Adrenal gland (tissue), 5 donors: ENCODE measurements at regions not wholly inside any gene's neighbourhood (a gene's known extent, or its start where the extent isn't known, plus 50 kb on each side); places are given as distances from the start of the nearest gene placed in this dataset.

Source experiments
- POLR2A ChIP-seq, 2 donors: fragments of 450-650 bp; IDR thresholded peaks; one replicate each; pipeline ENCODE4 v1.6.1; 2017; ENCODE audit warnings: antibody characterized with exemption in 2 of 2, mild to moderate bottlenecking in 2 of 2, moderate library complexity in 1 of 2
- TF ChIP-seq, protein P1 (sequence below), 6 experiments: fragments of 450-650 bp in 4 of 6; fragments of 200-600 bp in 2 of 6; sonication (generic) in 1 of 6; IDR thresholded peaks; 1 replicate in 5 of 6; 2 replicates in 1 of 6; pipeline versions ENCODE4 v1.5.1 to v1.8.0; 2016 to 2021; ENCODE audit warnings: antibody characterized with exemption in 6 of 6, mild to moderate bottlenecking in 2 of 6, moderate library complexity in 1 of 6
- donor health status: DM: no; HTN: no; CAD: no.

DNA sequence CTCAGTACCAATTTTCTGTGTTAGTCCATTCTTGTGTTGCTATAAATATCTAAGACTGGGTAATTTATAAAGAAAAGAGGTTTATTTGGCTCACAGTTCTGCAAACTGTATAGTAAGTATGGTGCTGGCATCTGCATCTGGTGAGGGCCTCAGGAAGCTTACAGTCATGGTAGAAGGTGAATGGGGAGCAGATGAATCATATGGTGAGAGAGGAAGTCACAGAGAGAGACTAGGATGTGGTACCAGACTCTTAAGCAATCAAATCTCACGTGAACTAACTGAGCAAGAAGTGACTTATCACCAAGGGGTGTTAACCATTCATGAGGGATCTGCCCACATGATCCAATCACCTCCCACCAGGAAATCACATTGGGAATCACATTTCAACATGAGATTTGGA lies 60.8 kb upstream of the ZBED5 start:
- TF ChIP-seq, protein P1, sequence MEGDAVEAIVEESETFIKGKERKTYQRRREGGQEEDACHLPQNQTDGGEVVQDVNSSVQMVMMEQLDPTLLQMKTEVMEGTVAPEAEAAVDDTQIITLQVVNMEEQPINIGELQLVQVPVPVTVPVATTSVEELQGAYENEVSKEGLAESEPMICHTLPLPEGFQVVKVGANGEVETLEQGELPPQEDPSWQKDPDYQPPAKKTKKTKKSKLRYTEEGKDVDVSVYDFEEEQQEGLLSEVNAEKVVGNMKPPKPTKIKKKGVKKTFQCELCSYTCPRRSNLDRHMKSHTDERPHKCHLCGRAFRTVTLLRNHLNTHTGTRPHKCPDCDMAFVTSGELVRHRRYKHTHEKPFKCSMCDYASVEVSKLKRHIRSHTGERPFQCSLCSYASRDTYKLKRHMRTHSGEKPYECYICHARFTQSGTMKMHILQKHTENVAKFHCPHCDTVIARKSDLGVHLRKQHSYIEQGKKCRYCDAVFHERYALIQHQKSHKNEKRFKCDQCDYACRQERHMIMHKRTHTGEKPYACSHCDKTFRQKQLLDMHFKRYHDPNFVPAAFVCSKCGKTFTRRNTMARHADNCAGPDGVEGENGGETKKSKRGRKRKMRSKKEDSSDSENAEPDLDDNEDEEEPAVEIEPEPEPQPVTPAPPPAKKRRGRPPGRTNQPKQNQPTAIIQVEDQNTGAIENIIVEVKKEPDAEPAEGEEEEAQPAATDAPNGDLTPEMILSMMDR (IDR thresholded peaks at IDR 0.05), result no peak
- no peak for TF ChIP-seq POLR2A (IDR thresholded peaks at IDR 0.05)
